ENCODE measurements at regions not wholly inside any gene's neighbourhood (a gene's known extent, or its start where the extent isn't known, plus 50 kb on each side); places are given as distances from the start of the nearest gene placed in this dataset.
"Not testable (repeated sequence)": the region's sequence is repeated elsewhere in the genome, so short reads cannot be mapped to it uniquely, and the experiment has no call there.

DNA sequence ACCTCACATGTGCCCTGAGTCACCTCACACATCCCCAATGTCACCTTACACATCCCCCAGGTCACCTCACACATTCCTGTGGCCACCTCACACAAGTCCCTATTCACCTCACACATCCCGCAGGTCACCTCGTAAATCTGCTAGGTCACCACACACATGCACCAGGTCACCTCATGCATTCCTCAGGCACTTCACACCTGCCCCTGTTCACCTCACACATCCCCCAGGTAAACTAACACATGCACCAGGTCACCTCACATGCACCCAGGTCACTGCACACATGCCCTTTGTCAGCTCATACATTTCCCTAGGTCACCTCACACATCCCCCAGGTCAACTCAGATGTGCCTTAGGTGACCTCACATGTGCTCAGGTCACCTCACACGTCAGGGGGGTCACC is 639.8 kb downstream of the TMEM121 start:
- TF ChIP-seq, protein P1, sequence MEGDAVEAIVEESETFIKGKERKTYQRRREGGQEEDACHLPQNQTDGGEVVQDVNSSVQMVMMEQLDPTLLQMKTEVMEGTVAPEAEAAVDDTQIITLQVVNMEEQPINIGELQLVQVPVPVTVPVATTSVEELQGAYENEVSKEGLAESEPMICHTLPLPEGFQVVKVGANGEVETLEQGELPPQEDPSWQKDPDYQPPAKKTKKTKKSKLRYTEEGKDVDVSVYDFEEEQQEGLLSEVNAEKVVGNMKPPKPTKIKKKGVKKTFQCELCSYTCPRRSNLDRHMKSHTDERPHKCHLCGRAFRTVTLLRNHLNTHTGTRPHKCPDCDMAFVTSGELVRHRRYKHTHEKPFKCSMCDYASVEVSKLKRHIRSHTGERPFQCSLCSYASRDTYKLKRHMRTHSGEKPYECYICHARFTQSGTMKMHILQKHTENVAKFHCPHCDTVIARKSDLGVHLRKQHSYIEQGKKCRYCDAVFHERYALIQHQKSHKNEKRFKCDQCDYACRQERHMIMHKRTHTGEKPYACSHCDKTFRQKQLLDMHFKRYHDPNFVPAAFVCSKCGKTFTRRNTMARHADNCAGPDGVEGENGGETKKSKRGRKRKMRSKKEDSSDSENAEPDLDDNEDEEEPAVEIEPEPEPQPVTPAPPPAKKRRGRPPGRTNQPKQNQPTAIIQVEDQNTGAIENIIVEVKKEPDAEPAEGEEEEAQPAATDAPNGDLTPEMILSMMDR (IDR thresholded peaks at IDR 0.05; ENCODE audit: low read depth, low read length, missing control alignments), result no peak
- H3K36me3 ChIP-seq (replicated peaks), result no peaks in the 10 kb centered on the region
- no peak overlapping the region for H3K27ac ChIP-seq
- in situ Hi-C loops (cut with HindIII; ENCODE audit: low pct_ligation_motif_present, low sequenced_read_pairs), result no loop called here
- DNase-seq, result no peak
- no peaks in the 10 kb centered on the region for H3K27me3 ChIP-seq (replicated peaks)
- H3K4me3 ChIP-seq (ENCODE audit: low read depth, low read length), result no peak overlapping the region

DNA sequence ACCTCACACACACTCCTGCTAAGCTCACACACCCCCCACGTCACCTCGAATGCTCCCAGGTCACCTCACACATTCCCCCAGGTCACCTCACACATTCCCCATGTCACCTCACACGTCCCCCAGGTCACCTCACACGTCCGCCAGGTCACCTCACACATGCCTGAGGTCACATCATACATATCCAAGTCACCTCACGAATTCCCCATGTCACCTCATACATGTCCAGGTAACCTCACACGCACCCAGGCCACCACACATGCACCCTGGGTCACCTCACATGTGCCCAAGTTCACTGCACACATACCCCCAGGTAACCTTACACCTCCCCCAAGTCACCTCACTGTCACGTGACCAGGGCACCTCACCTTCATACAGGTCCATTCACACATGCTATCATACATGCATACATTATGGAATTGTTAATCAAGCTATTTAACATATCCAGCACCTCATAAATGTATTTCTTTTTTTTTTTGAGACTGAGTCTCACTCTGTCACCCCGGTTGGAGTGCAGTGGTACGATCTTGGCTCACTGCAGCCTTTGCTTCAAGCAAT is 640.3 kb downstream of the TMEM121 start:
- TF ChIP-seq, protein P1 (IDR thresholded peaks at IDR 0.05; ENCODE audit: low read depth, low read length, missing control alignments), result no peak
- Histone ChIP-seq H3K36me3 (replicated peaks) (no peaks in the 10 kb centered on the region), H3K4me3 (ENCODE audit: low read depth, low read length) (no peak overlapping the region), H3K27me3 (replicated peaks) (no peaks in the 10 kb centered on the region), H3K27ac (no peak overlapping the region)
- in situ Hi-C loops (cut with HindIII; ENCODE audit: low pct_ligation_motif_present, low sequenced_read_pairs), result no loop called here
- DNase-seq, result no peak

DNA sequence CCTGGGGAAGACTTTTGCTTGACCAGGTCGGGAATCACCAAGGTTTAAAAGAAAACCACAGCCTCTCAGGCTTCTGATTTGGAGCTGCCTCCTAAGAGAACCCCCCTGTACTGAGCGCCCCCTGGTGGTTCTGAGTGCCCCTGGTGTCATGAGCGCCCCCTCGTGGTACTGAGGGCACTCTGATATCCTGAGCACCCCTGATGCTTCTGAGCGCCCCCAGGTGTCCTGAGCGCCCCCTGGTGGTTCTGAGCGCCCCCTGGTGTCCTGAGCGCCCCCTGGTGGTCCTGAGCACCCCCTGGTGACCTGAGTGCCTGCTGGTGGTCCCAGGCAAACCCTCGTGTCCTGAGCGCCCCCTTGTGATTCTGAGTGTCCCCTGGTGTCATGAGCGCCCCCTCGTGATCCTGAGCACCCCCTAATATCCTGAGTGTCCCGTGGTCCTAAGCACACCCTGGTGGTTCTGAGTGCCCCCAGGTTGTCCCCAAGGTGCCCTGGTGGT is 643.8 kb downstream of the TMEM121 start:
- H3K36me3 ChIP-seq (replicated peaks); DNase-seq; H3K4me3 ChIP-seq (ENCODE audit: low read depth, low read length); H3K27ac ChIP-seq; H3K27me3 ChIP-seq (replicated peaks); in situ Hi-C loops (cut with HindIII; ENCODE audit: low pct_ligation_motif_present, low sequenced_read_pairs): not testable (repeated sequence)
- TF ChIP-seq, protein P1 (IDR thresholded peaks at IDR 0.05; ENCODE audit: low read depth, low read length, missing control alignments), result peak; percentile 31

GRCh38 chr14:106174206-106174605 is 647.8 kb downstream of the TMEM121 start:
- TF ChIP-seq, protein P1 (IDR thresholded peaks at IDR 0.05; ENCODE audit: low read depth, low read length, missing control alignments), result no peak
- H3K4me3 ChIP-seq (ENCODE audit: low read depth, low read length), result no peak overlapping the region
- no peak overlapping the region for H3K27ac ChIP-seq
- in situ Hi-C loops (cut with HindIII; ENCODE audit: low pct_ligation_motif_present, low sequenced_read_pairs), result no loop called here
- H3K27me3 ChIP-seq (replicated peaks), result no peaks in the 10 kb centered on the region
- no peak for DNase-seq
- H3K36me3 ChIP-seq (replicated peaks), result no peaks in the 10 kb centered on the region

DNA sequence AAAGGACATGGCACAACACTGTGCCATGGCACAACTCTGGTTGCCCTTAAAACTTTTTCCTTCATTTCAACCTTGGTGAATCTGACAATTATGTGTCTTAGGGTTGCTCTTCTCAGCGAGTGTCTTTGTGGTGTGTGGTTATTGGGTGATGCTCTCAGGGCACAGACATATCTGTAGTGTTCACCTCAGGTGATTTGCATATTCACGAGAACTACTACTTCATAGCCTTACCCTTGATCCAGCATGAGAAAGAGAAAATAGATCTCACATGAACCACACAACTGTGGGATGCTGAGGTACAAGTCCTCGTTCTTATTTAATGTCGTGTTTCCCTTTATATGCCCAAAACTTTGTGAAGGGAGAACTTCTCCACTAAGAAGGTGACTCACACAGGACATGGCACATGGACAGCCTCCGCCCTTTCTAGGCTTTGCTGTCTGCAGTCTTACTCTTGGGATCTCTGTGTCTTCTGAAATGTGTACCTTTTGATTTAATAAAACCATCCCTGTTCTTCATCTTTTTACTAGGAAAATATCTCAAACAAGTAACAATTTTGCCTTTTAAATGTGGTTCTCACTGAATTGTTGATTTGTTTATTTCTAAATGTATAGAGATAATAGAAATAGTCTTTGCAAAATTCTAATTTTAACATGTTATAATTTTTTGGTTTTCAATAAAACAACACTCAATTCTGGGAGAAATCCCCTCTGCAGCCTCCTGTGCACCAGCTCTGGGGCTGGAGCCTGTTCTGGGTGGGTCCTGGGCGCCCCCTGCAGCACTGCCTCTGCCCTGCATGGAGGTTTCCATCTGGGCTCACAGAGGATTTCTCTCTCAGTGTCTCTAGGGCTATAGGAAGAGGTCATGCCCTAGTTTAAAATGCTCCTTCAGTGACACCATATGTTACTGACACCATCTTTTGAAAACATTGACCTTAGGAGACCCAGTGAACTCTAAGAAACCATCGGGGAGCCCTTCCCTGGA is 651.2 kb downstream of the TMEM121 start:
- H3K4me3 ChIP-seq (ENCODE audit: low read depth, low read length); H3K27me3 ChIP-seq (replicated peaks); in situ Hi-C loops (cut with HindIII; ENCODE audit: low pct_ligation_motif_present, low sequenced_read_pairs); DNase-seq; H3K36me3 ChIP-seq (replicated peaks); H3K27ac ChIP-seq: not testable (repeated sequence)

GRCh38 chr14:106179761-106180160 is 653.4 kb downstream of the TMEM121 start:
- in situ Hi-C loops (cut with HindIII; ENCODE audit: low pct_ligation_motif_present, low sequenced_read_pairs), result no loop called here
- Histone ChIP-seq H3K36me3 (replicated peaks) (no peaks in the 10 kb centered on the region), H3K4me3 (ENCODE audit: low read depth, low read length) (no peak overlapping the region), H3K27ac (no peak overlapping the region), H3K27me3 (replicated peaks) (no peaks in the 10 kb centered on the region)
- no peak for DNase-seq
- TF ChIP-seq, protein P1 (IDR thresholded peaks at IDR 0.05; ENCODE audit: low read depth, low read length, missing control alignments), result no peak

- H3K4me3 ChIP-seq (ENCODE audit: low read depth, low read length); DNase-seq; H3K27ac ChIP-seq; H3K27me3 ChIP-seq (replicated peaks); in situ Hi-C loops (cut with HindIII; ENCODE audit: low pct_ligation_motif_present, low sequenced_read_pairs); H3K36me3 ChIP-seq (replicated peaks): not testable (repeated sequence)
Measured at GRCh38 chr14:106184771-106185170, 658.4 kb downstream of the TMEM121 start.

DNA sequence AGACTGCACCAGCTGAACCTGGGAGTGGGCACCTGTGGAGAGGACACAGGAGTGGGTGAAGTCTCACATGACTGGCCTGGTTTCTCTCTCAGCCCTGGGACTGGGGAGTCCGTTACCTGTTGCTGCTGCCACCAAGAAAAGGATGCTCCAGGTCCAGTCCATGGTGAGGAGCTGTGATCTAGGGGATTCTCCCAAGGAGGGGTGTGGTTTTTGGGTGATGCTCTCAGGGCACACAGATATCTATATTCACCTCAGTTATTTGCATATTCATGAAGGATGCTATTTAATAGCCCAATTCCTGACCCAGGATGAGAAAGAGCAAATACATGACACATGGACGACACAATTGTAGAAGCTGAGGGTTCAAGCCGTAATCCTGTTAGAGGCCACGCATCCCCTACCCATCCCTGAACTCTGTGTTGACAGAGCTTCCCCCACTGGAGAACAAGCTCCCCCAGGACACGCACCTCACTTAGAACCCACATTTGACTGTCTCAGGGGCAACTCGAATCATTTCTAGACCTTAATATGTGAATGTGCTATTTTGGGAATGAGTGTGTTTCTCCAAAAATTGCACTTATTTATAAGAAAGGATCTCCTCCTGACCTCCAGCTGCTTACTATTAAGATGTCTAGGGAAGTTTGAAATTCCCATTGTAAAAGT is 658.9 kb downstream of the TMEM121 start:
- in situ Hi-C loops (cut with HindIII; ENCODE audit: low pct_ligation_motif_present, low sequenced_read_pairs); H3K36me3 ChIP-seq (replicated peaks); DNase-seq; H3K27me3 ChIP-seq (replicated peaks); H3K4me3 ChIP-seq (ENCODE audit: low read depth, low read length); H3K27ac ChIP-seq: not testable (repeated sequence)

Data from brain microvascular endothelial cell (primary cell).